Bronchial epithelial cell (primary cell): ENCODE measurements at regions not wholly inside any gene's neighbourhood (a gene's known extent, or its start where the extent isn't known, plus 50 kb on each side); places are given as distances from the start of the nearest gene placed in this dataset.
"Not testable (repeated sequence)": the region's sequence is repeated elsewhere in the genome, so short reads cannot be mapped to it uniquely, and the experiment has no call there.

Source experiments
- DNase-seq: peaks from one replicate; pipeline ENCODE4 v3.0.0-alpha.2; 2010; ENCODE audit warnings: low read depth
- FAIRE-seq: peaks from 2 replicates; lab custom pipeline; 2011; peaks lifted over from hg19 to GRCh38; lab: Jason Lieb, UNC
- H3K27me3 ChIP-seq: 2 replicates; pipeline ENCODE4 v1.5.1; 2011; ENCODE audit warnings: low read length; ENCODE audit not compliant: control insufficient read depth, insufficient read depth
- H3K36me3 ChIP-seq: 2 replicates; pipeline ENCODE4 v1.5.1; 2011; ENCODE audit warnings: low read length; ENCODE audit not compliant: control insufficient read depth, insufficient read depth
- H3K4me3 ChIP-seq: 2 replicates; pipeline ENCODE4 v1.5.1; 2011; ENCODE audit warnings: mild to moderate bottlenecking, low read depth, low read length, control low read depth
- CTCF ChIP-seq: IDR thresholded peaks from 2 replicates; pipeline ENCODE4 v1.5.1; 2011; ENCODE audit warnings: mild to moderate bottlenecking, moderate library complexity, low read length, control low read depth, inconsistent platforms; ENCODE audit not compliant: insufficient read depth, severe bottlenecking

GRCh38 chr5:25444697-25445096, 799.9 kb upstream of the CDH10 start:
- H3K36me3 ChIP-seq = no peaks in the 10 kb centered on the region
- no peaks in the 10 kb centered on the region for H3K27me3 ChIP-seq
- FAIRE-seq = no peak
- no peak for DNase-seq
- no peak for TF ChIP-seq CTCF
- H3K4me3 ChIP-seq = no peak overlapping the region

- TF ChIP-seq CTCF = no peak
- no peaks in the 10 kb centered on the region for H3K36me3 ChIP-seq
- no peak for FAIRE-seq
- H3K4me3 ChIP-seq = no peak overlapping the region
- no peak for DNase-seq
- H3K27me3 ChIP-seq = no peaks in the 10 kb centered on the region
Measured at GRCh38 chr5:25441810-25442209, 797.0 kb upstream of the CDH10 start.

GRCh38 chr5:25439025-25439424, 794.2 kb upstream of the CDH10 start:
- Histone ChIP-seq H3K36me3 (no peaks in the 10 kb centered on the region), H3K4me3 (no peak overlapping the region), H3K27me3 (no peaks in the 10 kb centered on the region)
- no peak for TF ChIP-seq CTCF
- no peak for FAIRE-seq
- no peak for DNase-seq

GRCh38 chr5:25438375-25438774, 793.6 kb upstream of the CDH10 start:
- H3K27me3 ChIP-seq, H3K36me3 ChIP-seq, DNase-seq, FAIRE-seq, H3K4me3 ChIP-seq: not testable (repeated sequence)

GRCh38 chr5:25436452-25436851, 791.7 kb upstream of the CDH10 start:
- no peak for DNase-seq
- no peak overlapping the region for H3K4me3 ChIP-seq
- no peaks in the 10 kb centered on the region for H3K36me3 ChIP-seq
- TF ChIP-seq CTCF = no peak
- no peaks in the 10 kb centered on the region for H3K27me3 ChIP-seq
- FAIRE-seq = no peak

GRCh38 chr5:25435882-25436281, 791.1 kb upstream of the CDH10 start:
- Histone ChIP-seq H3K36me3 (no peaks in the 10 kb centered on the region), H3K4me3 (no peak overlapping the region), H3K27me3 (no peaks in the 10 kb centered on the region)
- TF ChIP-seq CTCF = no peak
- DNase-seq (no peak), FAIRE-seq (no peak)
